Tibial nerve (tissue), 3 donors: ENCODE measurements at regions not wholly inside any gene's neighbourhood (a gene's known extent, or its start where the extent isn't known, plus 50 kb on each side); places are given as distances from the start of the nearest gene placed in this dataset.

Source experiments
- POLR2A ChIP-seq, 2 donors: fragments of 450-650 bp; IDR thresholded peaks; one replicate each; pipeline ENCODE4 v1.6.1; 2017; ENCODE audit warnings: antibody characterized with exemption in 2 of 2, mild to moderate bottlenecking in 2 of 2, moderate library complexity in 2 of 2
- TF ChIP-seq, protein P1 (sequence below), 5 experiments: fragments of 200-600 bp in 3 of 5; fragments of 450-650 bp in 2 of 5; sonication (generic) in 3 of 5; IDR thresholded peaks; one replicate each; pipeline ENCODE4 v1.5.1; 2016 to 2019; ENCODE audit warnings: antibody characterized with exemption in 5 of 5, mild to moderate bottlenecking in 3 of 5, moderate library complexity in 2 of 5

DNA sequence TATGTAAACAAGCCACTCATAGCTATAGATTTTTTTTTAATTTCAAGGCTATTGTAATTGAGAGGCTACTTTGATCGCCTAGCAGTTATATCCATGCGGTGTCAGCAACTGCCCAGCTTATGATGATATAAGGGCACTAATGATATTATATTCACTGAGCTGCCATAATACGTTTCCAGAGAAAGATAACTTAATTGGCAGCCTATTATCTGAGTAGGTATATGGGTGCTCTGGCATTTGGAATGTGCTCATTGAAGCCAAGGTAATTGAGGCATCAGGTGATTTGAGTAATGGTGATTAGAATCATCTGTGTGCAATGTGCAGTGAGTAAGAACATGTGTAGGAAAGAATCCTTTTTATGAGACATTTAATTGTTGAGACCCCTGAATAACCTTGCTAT lies 490.0 kb downstream of the CENPC start:
- TF ChIP-seq, protein P1, sequence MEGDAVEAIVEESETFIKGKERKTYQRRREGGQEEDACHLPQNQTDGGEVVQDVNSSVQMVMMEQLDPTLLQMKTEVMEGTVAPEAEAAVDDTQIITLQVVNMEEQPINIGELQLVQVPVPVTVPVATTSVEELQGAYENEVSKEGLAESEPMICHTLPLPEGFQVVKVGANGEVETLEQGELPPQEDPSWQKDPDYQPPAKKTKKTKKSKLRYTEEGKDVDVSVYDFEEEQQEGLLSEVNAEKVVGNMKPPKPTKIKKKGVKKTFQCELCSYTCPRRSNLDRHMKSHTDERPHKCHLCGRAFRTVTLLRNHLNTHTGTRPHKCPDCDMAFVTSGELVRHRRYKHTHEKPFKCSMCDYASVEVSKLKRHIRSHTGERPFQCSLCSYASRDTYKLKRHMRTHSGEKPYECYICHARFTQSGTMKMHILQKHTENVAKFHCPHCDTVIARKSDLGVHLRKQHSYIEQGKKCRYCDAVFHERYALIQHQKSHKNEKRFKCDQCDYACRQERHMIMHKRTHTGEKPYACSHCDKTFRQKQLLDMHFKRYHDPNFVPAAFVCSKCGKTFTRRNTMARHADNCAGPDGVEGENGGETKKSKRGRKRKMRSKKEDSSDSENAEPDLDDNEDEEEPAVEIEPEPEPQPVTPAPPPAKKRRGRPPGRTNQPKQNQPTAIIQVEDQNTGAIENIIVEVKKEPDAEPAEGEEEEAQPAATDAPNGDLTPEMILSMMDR (IDR thresholded peaks at IDR 0.05): no peak
- TF ChIP-seq POLR2A (IDR thresholded peaks at IDR 0.05): no peak
